AG10803 (cell line): ENCODE measurements at regions not wholly inside any gene's neighbourhood (a gene's known extent, or its start where the extent isn't known, plus 50 kb on each side); places are given as distances from the start of the nearest gene placed in this dataset.
"Not testable (repeated sequence)": the region's sequence is repeated elsewhere in the genome, so short reads cannot be mapped to it uniquely, and the experiment has no call there.

Experiments
- DNase-seq: peaks from one replicate; pipeline ENCODE4 v3.0.0; 2010; ENCODE audit warnings: low read depth
- H3K4me3 ChIP-seq: 2 replicates; pipeline ENCODE4 v1.5.1; 2011; ENCODE audit warnings: mild to moderate bottlenecking, low read length, control low read depth
- TF ChIP-seq, protein P1 (sequence below): conservative IDR thresholded peaks from 2 replicates; pipeline ENCODE4 v1.5.1; 2011; ENCODE audit warnings: mild to moderate bottlenecking, low read length, control low read depth, inconsistent platforms

DNA sequence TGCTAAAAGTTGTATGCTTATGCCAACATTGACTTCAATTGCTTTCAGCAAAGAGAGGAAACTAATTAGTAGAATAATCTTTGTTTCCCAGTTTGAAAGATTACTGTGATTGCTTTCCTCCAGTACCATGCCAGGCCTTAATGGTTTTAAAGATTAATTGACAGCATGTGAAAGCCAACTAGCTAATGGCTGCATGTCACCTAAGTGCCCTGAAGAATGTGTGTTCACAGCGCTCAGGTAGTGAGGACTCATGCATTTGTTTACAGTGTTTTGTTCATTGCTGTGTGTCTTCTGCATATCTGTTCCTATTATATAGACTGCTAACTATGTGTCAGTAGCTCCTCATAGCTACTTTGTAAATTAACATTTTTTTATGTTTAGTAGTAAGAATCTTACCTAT, 335.6 kb downstream of the LRRIQ3 start:
- no peak for DNase-seq
- TF ChIP-seq, protein P1, sequence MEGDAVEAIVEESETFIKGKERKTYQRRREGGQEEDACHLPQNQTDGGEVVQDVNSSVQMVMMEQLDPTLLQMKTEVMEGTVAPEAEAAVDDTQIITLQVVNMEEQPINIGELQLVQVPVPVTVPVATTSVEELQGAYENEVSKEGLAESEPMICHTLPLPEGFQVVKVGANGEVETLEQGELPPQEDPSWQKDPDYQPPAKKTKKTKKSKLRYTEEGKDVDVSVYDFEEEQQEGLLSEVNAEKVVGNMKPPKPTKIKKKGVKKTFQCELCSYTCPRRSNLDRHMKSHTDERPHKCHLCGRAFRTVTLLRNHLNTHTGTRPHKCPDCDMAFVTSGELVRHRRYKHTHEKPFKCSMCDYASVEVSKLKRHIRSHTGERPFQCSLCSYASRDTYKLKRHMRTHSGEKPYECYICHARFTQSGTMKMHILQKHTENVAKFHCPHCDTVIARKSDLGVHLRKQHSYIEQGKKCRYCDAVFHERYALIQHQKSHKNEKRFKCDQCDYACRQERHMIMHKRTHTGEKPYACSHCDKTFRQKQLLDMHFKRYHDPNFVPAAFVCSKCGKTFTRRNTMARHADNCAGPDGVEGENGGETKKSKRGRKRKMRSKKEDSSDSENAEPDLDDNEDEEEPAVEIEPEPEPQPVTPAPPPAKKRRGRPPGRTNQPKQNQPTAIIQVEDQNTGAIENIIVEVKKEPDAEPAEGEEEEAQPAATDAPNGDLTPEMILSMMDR: no peak
- H3K4me3 ChIP-seq: no peak overlapping the region

DNA sequence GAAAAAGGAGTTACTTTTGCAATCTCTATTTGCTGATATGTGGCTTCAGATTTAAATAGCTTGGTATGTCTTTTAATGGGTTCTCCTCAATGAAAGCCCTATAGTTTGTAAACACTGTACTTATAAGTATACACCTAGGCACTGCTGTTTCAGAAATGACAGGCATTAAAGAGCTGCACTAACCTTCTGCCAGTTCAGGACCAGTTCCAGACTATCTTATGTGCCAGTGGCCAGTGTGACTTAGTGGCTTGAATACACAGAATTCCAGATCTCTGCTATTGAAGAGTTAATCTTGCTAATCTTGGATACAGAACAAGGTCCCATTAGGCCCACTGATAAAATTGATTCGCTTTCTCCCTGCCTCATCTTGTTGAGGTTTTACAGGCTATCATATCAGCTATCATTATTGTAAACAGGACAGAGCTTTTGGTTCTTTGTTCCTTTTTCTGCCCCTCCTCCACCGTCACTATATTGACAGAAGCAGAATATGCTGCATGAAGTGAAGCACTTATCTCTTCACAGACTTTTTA, 337.5 kb downstream of the LRRIQ3 start:
- DNase-seq: no peak
- TF ChIP-seq, protein P1: no peak
- H3K4me3 ChIP-seq: no peak overlapping the region

DNA sequence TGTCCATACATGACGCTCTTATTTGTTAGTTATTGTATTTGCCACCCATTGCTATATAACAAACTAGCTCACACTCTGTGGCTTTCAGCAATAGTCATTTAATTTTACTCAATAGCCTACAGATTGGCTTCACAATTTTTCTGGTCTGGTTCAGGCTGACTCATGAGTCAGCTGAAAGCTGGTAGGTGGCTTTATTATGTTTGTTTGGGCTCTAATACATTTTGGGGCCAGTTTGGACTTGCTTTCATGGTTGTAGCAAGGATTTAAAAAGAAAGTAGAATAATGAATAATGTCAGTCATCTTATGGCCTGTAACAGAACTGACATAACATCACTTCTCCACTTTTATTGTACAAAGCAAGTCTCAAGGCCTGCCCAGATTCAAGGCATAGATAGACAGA, 338.7 kb downstream of the LRRIQ3 start:
- no peak for DNase-seq
- TF ChIP-seq, protein P1: no peak
- H3K4me3 ChIP-seq: no peak overlapping the region

DNA sequence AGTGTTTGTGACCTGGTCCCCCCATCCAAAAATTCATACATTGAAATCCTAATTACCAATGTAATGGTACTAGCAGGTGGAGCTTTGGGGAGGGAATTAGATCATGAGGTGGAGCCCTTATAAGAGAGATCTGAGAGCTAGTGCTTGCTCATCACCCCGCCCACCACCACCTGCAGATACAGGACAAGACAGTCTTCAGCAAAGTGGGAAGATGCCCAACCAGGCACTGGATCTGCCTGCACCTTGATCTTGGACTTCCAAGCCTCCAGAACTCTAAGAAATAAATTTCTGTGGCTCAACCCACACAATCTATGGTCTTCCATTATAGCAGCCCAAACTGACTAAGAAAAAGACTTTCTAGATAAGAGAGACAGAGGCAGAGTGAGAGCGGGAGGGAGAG, 343.4 kb downstream of the LRRIQ3 start:
- DNase-seq: no peak
- H3K4me3 ChIP-seq: no peak overlapping the region
- TF ChIP-seq, protein P1: no peak

DNA sequence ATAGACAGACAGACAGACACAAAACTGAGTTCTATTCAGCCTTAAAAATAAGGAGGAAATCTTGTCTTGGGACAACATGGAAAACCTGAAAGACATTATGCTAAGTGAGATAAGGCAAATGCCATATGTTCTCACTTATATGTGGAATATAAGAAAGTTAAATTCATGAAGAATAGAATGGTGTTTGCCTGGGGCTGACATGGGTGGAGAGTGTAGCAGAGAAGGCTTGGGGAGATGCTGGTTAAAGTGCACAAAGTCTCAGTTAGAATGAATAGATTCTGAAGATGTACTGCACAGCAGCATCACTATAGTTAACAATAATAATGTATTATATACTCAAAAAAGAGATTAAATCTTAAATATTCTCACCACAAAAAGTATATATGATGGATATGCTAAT, 355.5 kb downstream of the LRRIQ3 start:
- DNase-seq: no peak
- TF ChIP-seq, protein P1: no peak
- H3K4me3 ChIP-seq: no peak overlapping the region

DNA sequence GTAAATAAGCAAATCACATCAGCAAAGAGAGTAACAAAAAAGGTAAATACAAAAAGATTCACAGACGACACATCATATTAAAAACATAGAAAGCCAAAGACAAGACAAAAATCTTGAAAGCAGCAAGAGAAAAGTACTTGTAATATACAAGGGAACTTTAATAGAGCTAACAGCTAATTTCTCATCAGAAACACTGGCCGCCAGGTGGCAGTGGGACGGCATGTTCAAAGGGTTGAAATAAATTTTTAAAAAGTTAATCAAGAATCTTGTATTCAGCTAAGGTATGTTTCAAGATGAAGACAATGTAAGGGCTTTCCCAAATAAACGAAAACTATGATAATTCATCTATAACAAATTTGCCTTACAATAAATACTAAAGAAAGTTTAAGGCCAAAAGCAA, 358.1 kb downstream of the LRRIQ3 start:
- peak; percentile 20 for DNase-seq
- TF ChIP-seq, protein P1: peak; percentile 45

DNA sequence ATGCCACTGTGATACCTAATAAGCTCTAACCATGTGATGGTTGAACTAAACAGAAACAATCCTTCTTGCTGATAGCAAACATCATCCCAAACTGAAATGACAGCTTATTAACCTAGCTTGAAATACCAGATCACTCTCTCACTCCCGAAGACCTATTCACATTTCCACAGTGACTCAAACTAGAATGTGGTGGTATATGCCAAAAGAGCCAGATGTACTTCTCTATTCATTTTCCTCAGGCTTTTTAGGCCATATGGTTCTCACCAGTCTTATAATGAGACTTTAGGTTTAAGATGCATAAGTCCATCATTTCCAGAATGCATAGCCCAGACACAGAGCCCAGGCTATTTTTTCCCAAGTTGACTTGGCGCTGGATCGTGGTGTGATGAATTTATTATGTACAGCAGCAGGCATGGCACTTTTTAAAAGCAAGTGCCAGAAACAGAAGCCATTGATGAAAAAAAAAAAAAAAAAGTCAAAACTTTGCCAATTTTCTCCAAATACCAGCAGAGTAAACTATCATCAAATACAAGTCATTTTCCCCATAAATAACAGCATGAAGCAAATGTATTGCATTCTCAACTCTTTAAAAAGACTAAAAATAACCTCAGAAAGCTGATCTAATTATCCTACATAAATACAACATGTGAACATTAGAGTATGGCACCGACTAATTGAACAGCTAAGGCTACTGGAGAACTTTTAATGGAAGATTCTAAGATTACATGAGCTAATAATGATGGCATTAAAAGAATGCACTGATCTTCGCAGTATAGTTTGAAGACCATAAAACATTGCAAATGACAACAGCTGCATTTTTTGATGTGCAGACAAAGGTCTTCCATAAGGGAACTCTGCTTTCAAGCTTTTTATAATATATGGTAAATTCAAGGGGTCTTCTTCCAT, 365.4 kb downstream of the LRRIQ3 start:
- TF ChIP-seq, protein P1: no peak
- no peak overlapping the region for H3K4me3 ChIP-seq
- peak; percentile 62 for DNase-seq

More for the DNA sequence above, 358.1 kb downstream of the LRRIQ3 start:
- H3K4me3 ChIP-seq: no peak overlapping the region

DNA sequence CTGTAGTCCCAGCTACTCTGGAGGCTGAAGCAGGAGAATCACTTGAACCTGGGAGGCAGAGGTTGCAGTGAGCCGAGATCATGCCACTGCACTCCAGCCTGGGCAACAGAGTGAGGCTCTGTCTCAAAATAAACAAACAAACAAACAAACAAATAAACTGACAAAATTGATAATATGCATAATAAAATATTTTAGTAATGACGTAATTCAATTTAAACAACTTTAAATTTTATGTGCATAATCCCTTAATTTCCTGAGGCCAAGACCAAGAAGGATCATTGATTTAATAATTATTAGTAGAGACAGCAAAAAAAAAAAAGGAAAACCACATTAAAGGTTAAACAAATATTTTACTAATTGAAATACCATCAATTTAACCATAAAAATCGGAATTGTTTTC, 370.7 kb downstream of the LRRIQ3 start:
- not testable (repeated sequence) for H3K4me3 ChIP-seq, DNase-seq
